ENCODE measurements at regions not wholly inside any gene's neighbourhood (a gene's known extent, or its start where the extent isn't known, plus 50 kb on each side); places are given as distances from the start of the nearest gene placed in this dataset.

DNA sequence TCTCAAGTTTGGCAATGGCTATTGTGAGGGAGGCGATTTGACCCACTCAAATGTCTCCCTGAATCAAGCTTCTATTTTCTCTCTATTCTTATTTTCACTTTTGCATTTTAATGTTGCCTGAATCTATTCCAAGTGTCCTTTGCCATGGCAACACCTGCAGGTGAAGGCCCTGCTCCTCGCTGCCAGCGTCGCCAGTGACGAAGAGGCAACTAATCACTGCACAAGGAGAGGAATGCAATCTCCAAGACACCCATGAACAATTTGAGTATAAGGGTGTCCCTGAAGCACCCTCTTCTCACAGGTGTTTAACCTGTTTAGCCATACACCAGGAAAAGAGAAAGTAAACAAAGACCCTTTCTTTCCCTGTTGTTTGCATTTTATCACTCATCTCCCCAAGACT lies 165.6 kb upstream of the VRK2 start:
- no peak for DNase-seq (ENCODE audit: low read depth)
- H3K4me3 ChIP-seq (ENCODE audit: low read depth, low read length): no peak overlapping the region
- TF ChIP-seq MYC (IDR thresholded peaks at IDR 0.05; ENCODE audit: low read depth, low read length): no peak
- TF ChIP-seq, protein P1, sequence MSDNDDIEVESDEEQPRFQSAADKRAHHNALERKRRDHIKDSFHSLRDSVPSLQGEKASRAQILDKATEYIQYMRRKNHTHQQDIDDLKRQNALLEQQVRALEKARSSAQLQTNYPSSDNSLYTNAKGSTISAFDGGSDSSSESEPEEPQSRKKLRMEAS (IDR thresholded peaks at IDR 0.05; ENCODE audit: low read depth, low read length): no peak
- TF ChIP-seq POLR2A (IDR thresholded peaks at IDR 0.05; ENCODE audit: extremely low read depth, insufficient read length): no peak

DNA sequence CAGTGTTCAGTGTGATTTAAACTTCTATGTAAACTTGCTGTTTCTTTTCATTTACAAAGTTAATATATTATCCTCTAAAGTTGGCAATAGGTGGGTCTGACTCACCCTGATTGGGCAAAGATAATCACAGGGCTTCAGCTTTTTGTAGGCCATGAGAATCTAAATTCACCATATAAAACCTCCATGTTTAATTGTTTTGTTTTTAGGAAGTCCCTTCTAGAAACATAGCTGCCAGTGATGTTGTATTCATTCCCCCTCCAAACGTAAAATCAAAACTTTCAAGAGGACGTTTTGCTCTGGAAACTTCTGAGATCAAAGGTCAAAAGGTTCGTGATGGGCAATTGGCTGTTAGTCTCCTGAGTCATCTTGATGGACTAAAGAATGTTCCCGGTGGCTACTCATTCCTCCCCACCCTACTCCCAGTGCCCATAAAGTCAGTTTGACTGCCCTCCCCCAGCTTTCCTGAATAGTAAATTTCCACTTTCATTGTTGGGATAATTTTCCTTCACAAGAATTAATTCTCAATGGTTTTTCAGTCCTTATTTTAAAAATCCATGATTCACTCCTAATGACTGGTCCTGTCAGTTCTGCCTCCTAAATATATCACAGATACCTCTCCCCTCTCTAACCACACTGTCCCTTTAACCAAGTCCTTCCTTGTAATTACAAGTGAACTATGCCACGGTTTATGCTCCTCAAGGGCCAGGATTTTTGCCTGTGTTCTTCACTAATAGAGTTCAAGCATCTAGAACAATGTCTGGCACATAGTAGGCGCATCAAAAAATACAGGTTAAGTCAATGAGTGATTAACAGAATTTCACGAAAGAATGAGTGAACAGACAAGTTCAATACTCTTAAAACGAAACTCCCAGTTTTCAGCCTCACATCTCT lies 164.4 kb upstream of the VRK2 start:
- no peak for DNase-seq (ENCODE audit: low read depth)
- no peak overlapping the region for H3K4me3 ChIP-seq (ENCODE audit: low read depth, low read length)

DNA sequence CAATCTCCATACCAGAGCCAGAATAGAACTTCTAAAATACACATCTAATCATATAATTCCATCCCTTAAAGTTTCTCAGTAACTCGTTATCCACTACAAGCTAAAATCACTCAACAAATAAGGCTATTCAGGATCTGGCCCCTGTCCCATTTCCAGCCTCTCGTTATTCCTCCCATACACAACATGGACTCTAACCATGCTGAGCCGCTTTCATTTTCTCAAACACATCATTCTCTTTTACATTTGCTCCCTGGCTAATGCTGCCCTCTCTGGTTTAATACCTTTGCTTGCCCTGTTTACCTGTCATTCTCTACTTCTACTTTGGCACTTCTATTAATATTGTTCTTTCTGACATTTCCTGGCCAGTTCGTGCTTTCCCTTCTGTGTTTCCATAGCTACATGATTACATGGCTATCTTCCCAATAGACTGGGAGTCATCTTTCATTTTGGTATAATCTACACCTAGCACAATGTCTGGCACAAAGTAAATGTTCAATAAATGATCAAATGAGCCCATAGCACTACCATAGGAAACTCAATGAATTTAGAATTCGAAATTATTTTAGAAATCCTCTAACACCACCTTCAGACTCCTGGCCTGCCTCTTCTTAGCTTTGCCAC lies 163.6 kb upstream of the VRK2 start:
- no peak overlapping the region for H3K4me3 ChIP-seq (ENCODE audit: low read depth, low read length)
- TF ChIP-seq, protein P1 (IDR thresholded peaks at IDR 0.05; ENCODE audit: low read depth, low read length): no peak
- TF ChIP-seq, protein P2, sequence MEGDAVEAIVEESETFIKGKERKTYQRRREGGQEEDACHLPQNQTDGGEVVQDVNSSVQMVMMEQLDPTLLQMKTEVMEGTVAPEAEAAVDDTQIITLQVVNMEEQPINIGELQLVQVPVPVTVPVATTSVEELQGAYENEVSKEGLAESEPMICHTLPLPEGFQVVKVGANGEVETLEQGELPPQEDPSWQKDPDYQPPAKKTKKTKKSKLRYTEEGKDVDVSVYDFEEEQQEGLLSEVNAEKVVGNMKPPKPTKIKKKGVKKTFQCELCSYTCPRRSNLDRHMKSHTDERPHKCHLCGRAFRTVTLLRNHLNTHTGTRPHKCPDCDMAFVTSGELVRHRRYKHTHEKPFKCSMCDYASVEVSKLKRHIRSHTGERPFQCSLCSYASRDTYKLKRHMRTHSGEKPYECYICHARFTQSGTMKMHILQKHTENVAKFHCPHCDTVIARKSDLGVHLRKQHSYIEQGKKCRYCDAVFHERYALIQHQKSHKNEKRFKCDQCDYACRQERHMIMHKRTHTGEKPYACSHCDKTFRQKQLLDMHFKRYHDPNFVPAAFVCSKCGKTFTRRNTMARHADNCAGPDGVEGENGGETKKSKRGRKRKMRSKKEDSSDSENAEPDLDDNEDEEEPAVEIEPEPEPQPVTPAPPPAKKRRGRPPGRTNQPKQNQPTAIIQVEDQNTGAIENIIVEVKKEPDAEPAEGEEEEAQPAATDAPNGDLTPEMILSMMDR (IDR thresholded peaks at IDR 0.05; ENCODE audit: low read depth, low read length): no peak
- TF ChIP-seq POLR2A (IDR thresholded peaks at IDR 0.05; ENCODE audit: extremely low read depth, insufficient read length) (no peak), MYC (IDR thresholded peaks at IDR 0.05; ENCODE audit: low read depth, low read length) (no peak)
- DNase-seq (ENCODE audit: low read depth): no peak

More for the DNA sequence above, 164.4 kb upstream of the VRK2 start:
- TF ChIP-seq MYC (IDR thresholded peaks at IDR 0.05; ENCODE audit: low read depth, low read length) (no peak), POLR2A (IDR thresholded peaks at IDR 0.05; ENCODE audit: extremely low read depth, insufficient read length) (no peak)
- TF ChIP-seq, protein P1 (IDR thresholded peaks at IDR 0.05; ENCODE audit: low read depth, low read length): no peak
- TF ChIP-seq, protein P2 (IDR thresholded peaks at IDR 0.05; ENCODE audit: low read depth, low read length): no peak

DNA sequence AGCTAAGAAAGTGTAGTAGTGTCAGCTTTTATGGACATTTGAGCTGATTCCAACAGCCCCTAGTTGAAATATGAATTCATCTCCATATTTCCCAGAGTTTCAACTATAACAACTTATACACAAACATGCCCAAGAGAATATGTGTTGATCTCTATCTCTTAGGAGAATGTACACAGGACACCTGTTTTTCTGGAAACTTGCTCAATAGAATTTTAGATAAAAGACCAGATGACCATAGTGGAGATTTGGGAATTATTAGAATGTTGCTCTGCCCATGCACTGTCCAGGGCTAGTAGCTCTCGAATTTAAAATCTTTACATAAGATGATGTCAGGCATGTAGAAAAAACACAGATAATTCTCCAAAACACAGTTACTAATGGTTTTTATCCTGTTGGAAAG lies 162.3 kb upstream of the VRK2 start:
- TF ChIP-seq, protein P1 (IDR thresholded peaks at IDR 0.05; ENCODE audit: low read depth, low read length): no peak
- TF ChIP-seq MYC (IDR thresholded peaks at IDR 0.05; ENCODE audit: low read depth, low read length): no peak
- no peak for DNase-seq (ENCODE audit: low read depth)
- H3K4me3 ChIP-seq (ENCODE audit: low read depth, low read length): no peak overlapping the region

DNA sequence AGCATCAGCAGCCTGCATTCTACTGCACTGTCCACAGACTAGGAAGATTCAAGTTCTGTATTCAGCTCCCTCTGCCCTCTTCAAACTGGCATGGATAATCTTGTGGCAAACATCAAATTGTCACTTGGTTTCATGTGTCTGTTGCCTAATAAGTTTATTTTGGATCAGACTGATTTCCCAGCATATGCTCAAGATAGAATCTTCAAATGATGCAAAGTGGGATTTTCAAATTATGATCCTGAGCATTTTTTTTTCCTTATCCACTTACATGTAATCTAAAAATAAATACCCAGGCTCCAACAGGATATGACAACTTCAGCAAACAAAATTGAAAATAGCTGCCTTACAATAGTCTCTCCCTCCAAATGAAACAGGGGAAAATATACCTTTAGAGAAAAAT lies 160.9 kb upstream of the VRK2 start:
- no peak overlapping the region for H3K4me3 ChIP-seq (ENCODE audit: low read depth, low read length)
- TF ChIP-seq POLR2A (IDR thresholded peaks at IDR 0.05; ENCODE audit: extremely low read depth, insufficient read length) (no peak), MYC (IDR thresholded peaks at IDR 0.05; ENCODE audit: low read depth, low read length) (no peak)
- TF ChIP-seq, protein P1 (IDR thresholded peaks at IDR 0.05; ENCODE audit: low read depth, low read length): no peak
- TF ChIP-seq, protein P2 (IDR thresholded peaks at IDR 0.05; ENCODE audit: low read depth, low read length): no peak
- DNase-seq (ENCODE audit: low read depth): no peak

DNA sequence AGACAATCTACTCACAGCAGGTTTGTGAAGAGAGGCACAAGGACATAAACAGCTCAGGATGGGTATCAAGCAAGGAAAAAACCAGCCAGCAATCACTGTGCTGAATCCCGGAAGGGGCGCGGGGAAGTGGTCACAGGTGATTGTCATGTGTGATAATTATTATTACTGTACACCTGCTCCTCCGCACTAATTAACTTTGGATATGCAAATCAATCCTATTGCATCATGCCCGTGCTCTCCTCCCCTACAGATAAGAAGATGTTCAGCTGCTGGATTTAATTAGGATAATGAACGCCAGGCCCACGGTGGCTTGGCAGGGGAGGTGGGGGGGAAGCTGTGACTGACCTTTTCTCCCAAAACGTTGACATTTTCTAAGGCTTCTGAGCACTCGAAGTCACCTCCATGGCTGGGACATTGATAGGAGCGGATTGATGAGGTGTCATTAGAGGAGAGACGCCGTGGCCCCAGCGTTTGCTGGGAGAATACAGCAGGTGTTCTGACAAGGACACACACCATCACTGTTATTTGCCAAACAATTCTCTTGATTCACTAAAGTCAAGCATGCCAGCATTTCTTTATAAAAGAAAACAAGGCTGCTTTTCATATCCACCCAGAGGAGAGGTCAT lies 160.3 kb upstream of the VRK2 start:
- TF ChIP-seq, protein P1 (IDR thresholded peaks at IDR 0.05; ENCODE audit: low read depth, low read length): no peak
- TF ChIP-seq, protein P2 (IDR thresholded peaks at IDR 0.05; ENCODE audit: low read depth, low read length): no peak
- no peak for DNase-seq (ENCODE audit: low read depth)
- H3K4me3 ChIP-seq (ENCODE audit: low read depth, low read length): no peak overlapping the region

Data from NB4 (cell line).